HG03520 (cell line): ENCODE measurements at regions not wholly inside any gene's neighbourhood (a gene's known extent, or its start where the extent isn't known, plus 50 kb on each side); places are given as distances from the start of the nearest gene placed in this dataset.

Source experiments
- ATAC-seq: cut with Tn5 transposase; IDR thresholded peaks from one replicate; pipeline ENCODE4 v1.9.1; 2021; ENCODE audit warnings: mild to moderate bottlenecking, moderate library complexity; ENCODE audit not compliant: unreplicated experiment

DNA sequence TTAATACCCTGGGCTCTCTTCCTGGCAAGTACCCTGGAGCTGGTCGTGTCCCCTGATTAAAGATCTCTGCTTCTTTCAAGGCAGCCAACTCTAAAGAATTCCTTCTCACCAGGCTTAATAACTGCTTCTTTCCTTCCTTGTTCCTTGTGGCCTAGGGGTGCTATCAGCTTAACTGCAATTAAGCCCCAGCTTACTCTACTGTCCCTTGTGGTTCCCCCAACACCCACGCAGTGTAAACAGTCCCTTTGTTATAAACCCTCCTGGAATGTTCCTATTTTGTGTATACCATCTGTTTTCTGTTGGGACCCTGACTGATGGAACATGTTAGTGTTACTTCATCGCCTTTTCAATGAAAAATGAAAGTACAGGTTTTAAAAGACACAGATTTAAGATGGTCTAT lies 126.4 kb upstream of the KIRREL3 start:
- no peak for ATAC-seq

DNA sequence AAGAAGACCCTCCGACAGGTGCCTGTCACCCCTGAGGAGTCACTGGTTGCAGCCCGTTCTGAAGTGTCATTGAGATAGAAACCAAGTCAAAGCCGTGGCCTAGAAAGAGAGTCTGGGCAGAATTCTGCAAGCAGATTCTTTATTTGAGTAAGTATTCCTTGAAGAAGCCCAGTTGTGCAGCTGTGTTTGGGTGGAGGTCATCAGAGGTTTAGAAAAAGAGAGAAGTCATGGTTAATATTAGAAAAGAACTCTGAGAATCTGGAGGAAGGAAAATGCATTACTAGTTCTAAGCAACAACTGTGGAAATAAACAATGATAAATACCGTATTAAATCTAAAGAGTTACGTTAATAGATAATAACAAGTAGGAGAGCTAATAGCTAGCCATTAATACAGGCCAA lies 118.8 kb upstream of the KIRREL3 start:
- ATAC-seq, result no peak

DNA sequence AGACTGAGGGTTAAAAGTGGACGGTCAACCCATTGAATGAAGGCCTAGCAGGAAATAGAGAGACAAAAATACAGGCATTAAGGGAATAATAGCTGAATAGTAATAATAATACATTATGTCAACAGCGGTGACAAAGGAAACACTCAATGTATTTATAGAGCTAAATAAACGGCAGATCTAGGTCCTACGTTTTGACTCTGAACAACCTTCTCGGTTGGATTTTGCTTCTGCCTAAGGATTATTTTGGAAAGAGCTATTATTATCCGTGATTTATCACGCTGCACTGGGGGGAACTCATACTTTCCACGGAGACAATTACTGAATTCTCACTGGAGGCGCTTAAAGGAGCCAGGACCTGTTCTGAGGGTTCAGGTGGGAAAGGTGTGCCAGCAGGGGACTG lies 118.2 kb upstream of the KIRREL3 start:
- ATAC-seq, result no peak

DNA sequence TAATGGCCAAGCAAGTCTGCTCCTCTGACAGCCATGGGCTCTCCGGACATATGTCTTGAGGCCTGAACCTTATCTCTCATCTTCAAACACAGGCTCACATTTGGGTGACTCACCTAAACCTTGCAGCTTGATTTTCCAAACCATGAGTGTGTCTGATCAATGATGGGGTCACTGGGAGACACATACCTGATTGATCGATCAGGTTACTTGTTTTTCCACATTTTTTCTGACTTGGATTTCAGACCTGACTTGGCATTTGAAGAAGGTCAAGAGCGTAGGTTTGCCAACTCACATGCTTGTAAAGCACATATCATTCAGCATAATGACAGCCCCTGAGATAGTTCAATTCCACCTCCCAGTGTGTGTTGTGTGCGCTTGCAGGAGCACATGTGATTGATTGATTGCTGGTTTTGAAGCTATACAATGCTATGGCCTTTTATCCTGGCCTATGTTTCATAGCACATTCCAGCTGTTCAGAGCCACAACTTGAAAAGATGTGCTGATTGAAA lies 116.7 kb upstream of the KIRREL3 start:
- ATAC-seq, result no peak

DNA sequence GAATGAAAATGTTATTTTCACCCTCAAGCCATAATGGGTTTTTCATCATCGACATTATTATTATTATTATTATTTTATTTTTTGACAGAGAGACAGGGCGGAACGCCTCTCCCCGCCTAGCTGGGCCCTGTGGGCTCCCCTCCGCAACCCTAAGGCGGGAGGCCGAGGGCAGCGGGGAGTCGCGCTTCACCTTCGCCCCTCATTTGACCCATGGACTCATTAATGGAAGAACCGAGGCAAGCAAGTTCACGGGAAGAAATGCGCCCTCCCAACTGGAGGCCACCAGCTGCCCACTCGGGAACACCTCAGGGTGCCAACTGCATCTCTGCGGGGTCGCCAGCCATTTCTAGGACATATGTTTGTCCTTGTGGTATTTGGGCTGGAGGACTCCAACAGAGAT lies 115.3 kb upstream of the KIRREL3 start:
- ATAC-seq, result no peak

DNA sequence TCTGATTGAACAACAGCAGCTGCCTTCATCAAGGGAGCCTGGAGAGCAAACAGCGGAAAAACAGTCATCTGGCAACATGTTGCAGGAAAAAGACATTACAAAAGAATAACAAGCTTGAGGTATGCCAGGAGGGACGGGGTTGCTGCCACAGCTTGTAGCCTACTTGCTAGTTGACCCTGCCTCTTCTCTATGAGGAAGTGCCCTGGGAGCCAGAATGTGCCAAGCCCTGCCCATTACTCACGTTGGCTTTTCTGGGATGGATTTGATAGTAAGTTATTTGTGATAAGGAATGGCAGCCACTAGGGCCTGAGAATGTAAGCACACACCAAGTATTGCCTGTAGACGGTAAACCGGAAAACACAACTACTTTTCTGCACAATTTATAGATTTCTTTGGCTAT lies 113.5 kb upstream of the KIRREL3 start:
- ATAC-seq, result no peak

DNA sequence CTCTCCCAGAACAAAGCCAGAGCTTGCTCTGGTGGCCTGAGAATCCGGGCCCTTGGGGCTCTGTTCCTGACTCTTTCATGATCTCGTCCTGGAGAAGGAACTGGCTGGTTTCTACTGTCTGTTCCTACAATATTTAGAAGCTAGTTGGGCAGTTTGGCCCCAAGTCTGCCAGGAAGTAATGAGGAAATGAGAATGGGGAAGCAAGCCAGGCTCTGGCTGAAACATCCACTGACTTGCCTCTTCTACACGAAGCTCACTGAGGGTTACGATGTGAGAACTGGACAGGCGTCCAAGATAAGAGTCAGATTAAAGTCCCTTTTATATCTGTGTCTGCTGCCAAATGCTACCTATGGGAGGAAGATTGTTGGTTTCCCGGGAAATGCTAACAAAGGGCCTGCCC lies 110.0 kb upstream of the KIRREL3 start:
- no peak for ATAC-seq

DNA sequence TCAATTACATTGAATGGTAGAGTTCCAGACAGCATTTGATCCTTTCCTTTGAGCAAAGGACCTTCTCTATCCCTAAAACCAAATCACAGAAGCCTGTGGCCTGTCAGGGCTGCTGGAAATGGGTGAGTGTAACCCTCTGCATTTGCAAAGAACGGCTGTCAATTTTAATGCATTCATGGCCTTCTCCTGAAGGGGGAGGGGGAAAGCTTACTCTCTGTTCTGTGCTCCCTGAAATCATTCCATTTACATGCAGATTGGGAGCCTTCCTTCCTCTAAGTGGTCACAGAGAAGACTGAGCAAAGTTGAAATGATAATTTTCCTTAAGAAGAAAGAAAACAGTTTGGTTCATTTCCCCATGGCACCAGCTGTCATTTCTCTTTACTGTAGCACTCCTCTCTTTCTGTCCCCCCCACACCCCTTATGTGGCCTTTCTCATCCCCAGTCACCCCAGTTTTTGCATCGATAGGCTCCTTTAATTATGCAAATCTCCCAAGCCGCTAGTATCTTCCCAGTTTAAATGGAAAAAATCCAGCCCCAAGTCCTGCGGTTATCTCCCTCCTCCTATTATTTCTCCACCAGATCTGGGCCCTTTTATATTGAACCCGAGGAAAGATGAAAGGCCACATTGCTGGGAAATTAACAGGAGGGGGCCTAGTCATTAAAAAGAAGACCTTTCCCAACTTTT lies 109.4 kb upstream of the KIRREL3 start:
- ATAC-seq, result no peak

DNA sequence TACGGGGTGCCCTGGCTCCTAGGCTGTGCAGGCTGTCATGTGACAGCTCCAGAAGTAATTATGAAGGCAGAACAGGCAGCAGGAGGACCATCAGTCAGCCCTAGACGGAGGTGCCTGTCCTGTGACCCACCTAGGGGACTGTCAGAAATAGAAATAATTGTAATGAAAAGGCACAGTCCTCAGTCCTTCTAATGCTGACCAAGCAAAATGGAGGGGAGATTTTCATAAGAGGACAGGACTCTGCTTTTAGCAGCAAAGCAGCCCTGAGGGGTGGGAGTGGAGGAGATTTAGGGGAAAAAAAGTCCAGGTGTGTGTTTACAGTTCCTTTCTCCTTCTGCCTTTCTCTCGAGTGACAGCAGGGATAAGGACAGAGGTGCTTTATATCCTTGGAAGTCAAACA lies 108.3 kb upstream of the KIRREL3 start:
- no peak for ATAC-seq

DNA sequence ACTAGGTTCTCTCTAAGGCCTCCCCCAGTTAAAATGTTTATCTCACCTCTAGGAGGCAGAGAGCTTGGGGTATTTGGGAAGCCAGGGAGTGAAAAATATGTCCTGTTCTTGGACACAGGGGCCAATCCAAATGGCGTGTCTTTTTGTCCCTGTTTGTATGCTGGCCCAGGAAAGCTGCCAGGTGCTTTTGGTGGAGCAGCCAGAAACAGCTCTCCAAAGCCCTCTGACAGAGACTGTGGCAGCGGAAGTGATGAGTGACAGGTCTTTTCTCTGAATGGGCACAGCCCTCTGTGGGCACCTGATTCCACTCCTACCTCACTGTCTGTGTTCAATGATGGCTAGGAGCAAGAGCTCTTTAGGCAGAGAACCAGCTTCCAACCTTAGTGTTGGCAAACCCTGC lies 106.4 kb upstream of the KIRREL3 start:
- ATAC-seq, result no peak

DNA sequence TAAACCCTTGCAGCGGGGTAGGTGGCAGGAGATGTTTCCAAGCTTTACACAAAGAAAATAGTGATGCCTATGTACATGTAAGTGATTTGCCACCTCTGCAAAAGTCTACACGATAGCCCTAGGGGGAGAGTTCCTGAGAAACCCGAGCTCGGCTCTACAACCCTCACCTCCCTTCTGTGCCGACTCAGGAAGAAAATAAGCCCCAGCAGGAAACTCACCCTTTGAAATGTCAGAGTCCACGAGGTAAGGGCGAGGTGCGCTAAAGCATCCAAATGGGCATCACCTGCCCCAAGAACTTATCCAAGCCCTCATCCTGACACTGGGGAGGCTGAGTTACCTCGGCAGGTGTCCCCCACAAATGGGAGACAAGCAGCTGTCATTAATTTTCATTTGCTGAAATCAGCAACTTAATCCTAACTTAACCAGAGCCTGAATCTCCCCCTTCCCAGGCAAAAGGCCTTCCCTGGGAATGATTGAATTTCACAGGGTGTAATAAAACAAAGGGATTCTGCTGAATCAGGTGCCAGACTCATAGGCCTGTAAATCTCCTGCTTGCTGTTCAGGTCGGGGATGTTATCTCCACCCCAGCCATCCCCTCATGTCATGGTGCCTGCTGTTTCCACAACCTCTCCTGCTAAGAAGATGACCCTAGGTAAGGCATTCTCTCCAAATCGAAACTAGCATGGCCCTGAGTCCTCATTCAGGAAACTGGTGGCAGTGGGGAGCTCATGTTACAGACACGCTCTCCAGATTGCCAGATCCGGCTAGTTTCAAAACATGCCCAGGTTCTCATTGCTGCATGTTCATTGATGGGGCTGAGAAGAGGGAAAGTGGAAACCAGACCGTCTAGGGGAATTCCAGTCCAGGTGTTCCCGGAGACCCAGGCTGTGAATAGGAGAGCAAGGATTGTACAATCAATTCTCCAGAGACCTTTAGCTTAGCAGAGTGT lies 105.3 kb upstream of the KIRREL3 start:
- ATAC-seq, result no peak

DNA sequence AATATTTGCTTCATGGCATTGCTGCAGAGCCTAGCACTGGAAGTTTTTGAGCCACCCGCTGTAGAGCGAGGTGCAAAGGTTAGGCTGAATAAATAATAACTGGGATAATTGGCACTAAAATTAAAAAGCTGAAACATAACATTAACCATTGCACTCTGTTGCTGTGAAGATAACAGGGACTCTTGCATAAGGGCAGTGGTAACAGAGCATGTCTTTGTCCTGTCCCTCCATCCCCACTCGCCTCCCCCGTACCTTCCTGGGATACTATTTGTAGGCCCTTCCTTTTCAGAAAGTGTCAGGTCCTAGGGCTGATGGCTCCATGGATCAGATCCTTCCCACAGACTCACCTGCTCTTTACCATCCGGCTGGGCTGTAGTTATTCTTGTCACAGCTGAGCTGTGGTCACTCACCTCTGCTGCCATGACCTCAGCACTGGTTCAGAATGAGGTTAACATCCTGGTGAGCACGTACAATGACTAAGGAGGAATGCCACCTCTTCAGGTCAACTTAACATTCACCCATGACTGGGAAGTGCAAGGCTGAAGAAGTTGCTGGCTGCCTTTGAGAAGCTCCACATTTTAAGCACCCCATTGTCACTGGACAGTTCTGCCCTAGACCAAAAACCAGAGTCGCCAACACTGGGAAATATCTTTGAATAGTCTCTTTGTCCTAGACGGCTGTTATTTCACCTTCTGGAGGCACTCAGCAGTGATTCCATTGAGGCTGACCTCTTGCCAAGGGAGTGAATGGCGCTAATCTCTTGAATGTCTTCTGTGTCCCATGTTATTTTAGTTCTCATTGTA lies 103.2 kb upstream of the KIRREL3 start:
- ATAC-seq, result no peak

DNA sequence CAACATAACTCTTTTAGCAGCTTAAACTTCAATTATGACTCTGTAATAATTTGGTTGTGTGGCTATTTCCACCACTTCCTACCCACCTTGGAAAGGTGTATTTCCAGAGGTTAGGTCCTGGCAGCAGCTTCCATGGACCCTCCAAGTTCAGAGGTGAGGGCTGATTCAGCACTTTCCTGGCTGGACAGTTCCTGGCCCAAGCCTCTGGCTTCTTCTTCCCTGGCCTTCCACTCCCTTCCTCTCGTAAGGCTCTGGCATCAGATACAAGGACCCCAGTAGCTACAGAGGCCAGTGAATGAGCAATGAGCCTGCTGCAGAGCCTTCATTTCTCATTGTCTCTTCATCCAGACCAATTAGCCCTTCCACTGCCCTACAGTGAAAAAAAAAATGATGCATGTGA lies 98.1 kb upstream of the KIRREL3 start:
- no peak for ATAC-seq

DNA sequence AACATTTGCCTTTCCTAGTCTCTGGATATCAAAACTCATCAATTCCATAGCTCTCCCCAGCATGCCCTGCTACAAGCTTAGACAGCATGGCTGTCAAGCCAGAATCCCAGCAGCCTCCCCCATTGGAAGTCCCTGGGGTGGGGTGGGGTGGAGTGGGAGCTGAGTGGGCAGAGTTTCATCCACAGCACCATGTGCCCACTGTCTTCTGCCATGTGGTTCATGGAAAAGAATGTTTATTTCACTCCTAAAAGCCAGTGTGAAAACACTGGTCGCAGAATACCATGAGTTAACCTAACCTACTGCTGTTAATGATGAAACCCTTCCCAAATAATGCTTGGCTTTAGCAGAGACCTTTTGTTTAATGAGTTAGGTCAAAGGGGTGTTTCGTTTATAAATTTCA lies 80.2 kb upstream of the KIRREL3 start:
- ATAC-seq, result no peak

DNA sequence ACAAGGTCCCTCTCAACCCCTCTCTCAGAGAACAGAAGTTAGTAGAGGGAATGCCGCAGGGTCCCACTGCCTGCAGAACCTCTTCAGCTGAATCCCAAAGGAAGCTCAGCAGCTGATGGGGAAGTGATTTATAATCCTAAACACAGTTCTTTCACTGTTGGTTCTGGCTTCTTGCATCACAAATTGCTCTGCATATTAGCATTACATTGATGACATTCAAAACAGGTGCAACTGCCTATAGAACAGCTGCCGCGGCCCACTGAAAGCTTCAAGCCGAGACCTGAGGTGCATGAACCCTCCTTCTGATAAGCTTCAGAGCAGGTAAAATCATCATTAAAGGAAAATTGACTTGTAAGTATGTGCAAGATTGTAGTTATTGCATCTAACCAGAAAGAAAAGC lies 75.2 kb upstream of the KIRREL3 start:
- no peak for ATAC-seq

DNA sequence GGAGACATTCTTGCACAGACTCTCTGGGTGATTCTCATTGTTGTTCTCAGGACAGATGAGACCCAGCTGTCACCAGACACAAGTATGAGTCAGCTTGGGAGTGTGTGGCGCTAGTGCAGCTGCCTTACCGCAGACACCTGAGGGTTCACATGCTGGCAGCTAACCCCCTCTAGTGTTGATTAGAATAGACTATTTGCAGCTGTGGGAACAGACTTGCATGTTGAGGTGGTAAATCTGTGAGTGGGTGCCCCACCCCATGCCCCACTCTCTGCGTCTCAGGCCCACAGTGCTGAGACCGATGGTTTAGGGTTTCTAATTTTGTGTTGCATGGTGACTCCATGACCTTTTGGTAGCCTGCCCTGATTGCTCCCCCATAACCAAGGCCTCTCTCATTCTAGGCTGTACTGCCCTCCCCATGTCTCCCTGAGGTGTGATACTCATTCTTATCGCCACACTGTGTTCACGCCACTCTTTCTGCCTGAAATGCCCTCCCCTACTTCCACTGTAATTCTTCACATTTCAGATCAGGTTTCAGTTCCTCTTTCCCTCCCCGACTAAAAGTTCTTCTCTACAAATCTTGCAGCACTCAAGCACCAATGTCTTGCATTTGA lies 73.7 kb upstream of the KIRREL3 start:
- ATAC-seq, result peak; percentile 97

DNA sequence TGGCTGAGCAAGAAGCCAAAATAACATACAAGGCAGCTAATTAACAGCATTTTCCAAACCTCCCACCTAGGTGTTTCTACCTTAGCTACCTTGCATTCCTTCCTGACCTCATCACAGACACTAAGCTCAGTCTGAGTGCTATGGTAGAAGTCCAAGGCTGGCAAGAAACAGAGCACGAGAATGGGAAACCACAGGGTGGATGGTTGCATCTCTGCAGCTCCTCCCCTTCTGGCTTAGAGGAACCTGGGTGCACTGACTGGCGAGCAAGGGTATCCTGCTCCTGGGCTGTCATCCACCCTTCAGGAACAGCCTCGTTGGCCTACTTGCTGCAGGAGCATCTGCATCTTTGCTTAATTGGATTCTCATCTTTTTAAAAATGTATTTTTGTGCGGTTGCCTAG lies 73.1 kb upstream of the KIRREL3 start:
- no peak for ATAC-seq

DNA sequence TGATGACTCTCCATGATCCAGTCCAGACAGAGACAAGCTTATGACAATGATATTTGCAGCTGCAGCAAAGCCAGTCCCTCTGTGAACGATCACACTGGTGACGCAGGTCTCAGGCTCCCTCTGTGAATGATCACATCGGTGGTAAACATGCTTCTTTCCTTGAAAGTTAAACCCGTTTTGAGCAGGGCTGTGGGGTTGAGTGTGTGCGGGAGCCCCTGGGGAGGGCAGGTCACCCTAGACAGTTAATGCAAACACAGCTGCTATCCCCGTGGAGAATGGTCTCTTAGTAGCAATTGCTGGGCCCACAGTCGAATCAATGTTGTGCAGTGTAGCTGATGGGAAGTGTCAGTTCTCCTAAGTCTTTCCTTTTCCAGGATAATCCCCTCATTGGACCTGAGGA lies 71.0 kb upstream of the KIRREL3 start:
- no peak for ATAC-seq

DNA sequence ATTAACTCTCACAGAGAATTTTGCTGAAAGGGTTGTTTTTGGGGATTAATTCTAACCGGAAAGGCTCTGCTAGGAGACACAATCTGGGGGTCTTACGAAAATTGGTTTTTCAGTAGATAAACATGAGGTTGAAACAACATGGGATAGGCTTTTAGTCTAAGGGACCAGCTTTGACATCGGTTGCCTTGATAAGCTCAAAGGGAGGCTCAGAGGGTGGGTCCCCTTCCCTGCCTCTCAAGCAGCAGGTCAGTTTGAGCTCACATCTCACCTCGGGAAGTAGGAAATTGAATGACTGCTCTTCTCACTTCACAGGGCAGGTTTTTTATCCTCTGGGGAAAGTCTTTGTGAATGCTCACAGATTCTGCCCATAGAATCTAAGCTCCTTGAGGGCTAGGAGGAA lies 70.2 kb upstream of the KIRREL3 start:
- ATAC-seq, result no peak

DNA sequence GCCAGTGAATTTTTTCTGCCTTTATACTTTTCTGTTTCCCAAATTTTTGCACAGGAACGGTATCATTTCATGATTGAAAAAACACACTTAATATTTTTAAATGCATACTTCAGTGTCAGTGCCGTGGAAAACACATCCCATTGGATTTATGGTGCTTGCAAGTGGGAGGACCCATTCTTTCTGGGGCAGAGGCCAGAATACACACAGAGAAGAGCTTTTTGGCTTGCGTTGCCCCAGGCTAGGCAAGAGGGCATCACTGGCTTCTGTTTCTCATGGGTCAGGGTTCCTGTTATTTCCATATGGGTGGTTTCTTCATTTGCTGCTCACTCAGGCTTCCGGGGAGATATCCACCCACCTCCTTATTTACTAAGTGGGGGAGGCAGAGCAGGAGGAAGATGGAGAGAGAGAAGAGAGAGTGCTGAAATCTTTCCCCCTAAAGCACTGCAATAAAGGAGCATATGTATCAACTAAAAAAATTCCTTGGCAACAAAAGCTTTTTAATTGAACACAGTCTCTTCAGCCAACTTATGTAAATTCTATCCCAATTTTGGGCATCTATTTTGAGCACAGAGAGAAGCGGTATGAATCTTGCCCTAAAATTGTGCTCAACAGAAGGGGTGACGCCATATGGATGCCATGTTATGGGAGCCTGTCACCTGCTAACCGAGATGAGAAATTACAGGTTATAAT lies 66.0 kb upstream of the KIRREL3 start:
- ATAC-seq, result no peak
